Neuronal stem cell (in vitro differentiated cells): ENCODE measurements at regions not wholly inside any gene's neighbourhood (a gene's known extent, or its start where the extent isn't known, plus 50 kb on each side); places are given as distances from the start of the nearest gene placed in this dataset. TPM values are rescaled to one million over a fixed set of nuclear protein-coding genes. Genes with fewer than 3 reads are reported as not detected.

Experiments used
- DNase-seq: peaks from one replicate; pipeline ENCODE4 v3.0.0-alpha.2; 2013; ENCODE audit warnings: low spot score
- H2AFZ ChIP-seq: one replicate; pipeline ENCODE4 v1.6.1; 2013; ENCODE audit warnings: mild to moderate bottlenecking, low read length, inconsistent platforms
- H2AK5ac ChIP-seq: 2 replicates; pipeline ENCODE4 v1.6.1; 2013; ENCODE audit warnings: low read depth, mild to moderate bottlenecking, inconsistent platforms, low read length, moderate library complexity, mixed read lengths
- H2BK120ac ChIP-seq: 2 replicates; pipeline ENCODE4 v1.6.1; 2013; ENCODE audit warnings: low read depth, mild to moderate bottlenecking, inconsistent platforms, low read length, moderate library complexity, mixed read lengths
- H2BK12ac ChIP-seq: one replicate; pipeline ENCODE4 v1.6.1; 2013; ENCODE audit warnings: low read length, inconsistent platforms
- H2BK15ac ChIP-seq: 2 replicates; pipeline ENCODE4 v1.6.1; 2013; ENCODE audit warnings: mild to moderate bottlenecking, low read length, inconsistent platforms, mixed read lengths
- H2BK5ac ChIP-seq: one replicate; pipeline ENCODE4 v1.6.1; 2013; ENCODE audit warnings: inconsistent platforms, mild to moderate bottlenecking, low read length, moderate library complexity
- H3K14ac ChIP-seq: one replicate; pipeline ENCODE4 v1.6.1; 2013; ENCODE audit warnings: low read length, inconsistent platforms
- H3K18ac ChIP-seq: 2 replicates; pipeline ENCODE4 v1.6.1; 2013; ENCODE audit warnings: low read length, inconsistent platforms
- H3K23ac ChIP-seq: 2 replicates; pipeline ENCODE4 v1.6.1; 2013; ENCODE audit warnings: low read depth, mild to moderate bottlenecking, mixed read lengths, low read length, inconsistent platforms; ENCODE audit not compliant: poor library complexity
- H3K27ac ChIP-seq: replicated peaks from 3 replicates; pipeline ENCODE4 v1.5.1; 2013; ENCODE audit warnings: low read length, inconsistent platforms
- H3K27me3 ChIP-seq, 3 experiments: 2 replicates each; pipeline ENCODE4 v1.6.1; 2013; ENCODE audit warnings: low read length in 3 of 3, mild to moderate bottlenecking in 2 of 3, inconsistent platforms in 1 of 3, low read depth in 1 of 3, mixed read lengths in 1 of 3, moderate library complexity in 1 of 3; ENCODE audit not compliant: control insufficient read depth in 3 of 3, insufficient read depth in 3 of 3
- H3K36me3 ChIP-seq, 2 donors: replicated peaks in 1 of 2; 2 replicates each; pipeline ENCODE4 v1.6.1; 2013; ENCODE audit warnings: low read length in 2 of 2; ENCODE audit not compliant: control insufficient read depth in 2 of 2, insufficient read depth in 2 of 2
- H3K4ac ChIP-seq: 2 replicates; pipeline ENCODE4 v1.6.1; 2013; ENCODE audit warnings: inconsistent platforms, mild to moderate bottlenecking, low read length, moderate library complexity
- H3K4me1 ChIP-seq, 2 donors: 1 replicate in 1 of 2; 2 replicates in 1 of 2; pipeline ENCODE4 v1.6.1; 2013; ENCODE audit warnings: low read length in 2 of 2, low read depth in 1 of 2; ENCODE audit not compliant: control insufficient read depth in 2 of 2, insufficient read depth in 1 of 2
- H3K4me2 ChIP-seq: one replicate; pipeline ENCODE4 v1.6.1; 2013; ENCODE audit warnings: mild to moderate bottlenecking, low read length, inconsistent platforms; ENCODE audit not compliant: insufficient read depth, poor library complexity, severe bottlenecking
- H3K4me3 ChIP-seq, 2 donors: 2 replicates each; pipeline ENCODE4 v1.5.1; 2013; ENCODE audit warnings: low read length in 2 of 2, mild to moderate bottlenecking in 2 of 2, inconsistent platforms in 1 of 2, moderate library complexity in 1 of 2
- H3K79me1 ChIP-seq: one replicate; pipeline ENCODE4 v1.6.1; 2013; ENCODE audit warnings: low read depth, mild to moderate bottlenecking, inconsistent platforms, low read length, moderate library complexity
- H3K9ac ChIP-seq: one replicate; pipeline ENCODE4 v1.6.1; 2013; ENCODE audit warnings: mild to moderate bottlenecking, low read depth, low read length, inconsistent platforms; ENCODE audit not compliant: poor library complexity
- H3K9me3 ChIP-seq, 2 donors: replicated peaks in 1 of 2; 2 replicates each; pipeline versions ENCODE3 to v1.6.1; 2013; ENCODE audit warnings: low read length in 2 of 2, mild to moderate bottlenecking in 2 of 2, inconsistent platforms in 1 of 2, low read depth in 1 of 2, mixed read lengths in 1 of 2, moderate library complexity in 1 of 2; ENCODE audit not compliant: control insufficient read depth in 2 of 2, insufficient read depth in 1 of 2
- H4K8ac ChIP-seq: one replicate; pipeline ENCODE4 v1.6.1; 2013; ENCODE audit warnings: low read depth, mild to moderate bottlenecking, inconsistent platforms, low read length, moderate library complexity
- H4K91ac ChIP-seq: one replicate; pipeline ENCODE4 v1.6.1; 2013; ENCODE audit warnings: low read length, low read depth, mild to moderate bottlenecking, inconsistent platforms; ENCODE audit not compliant: poor library complexity
- WGBS, 2 donors: extraction: QIAGEN DNeasy Blood & Tissue Kit; methylation state at CpG; one replicate each; pipeline ENCODE4 v1.1.7; 2013; ENCODE audit warnings: missing lambda C conversion rate in 2 of 2, mixed read lengths in 1 of 2; ENCODE audit not compliant: insufficient read length in 2 of 2, insufficient replicate concordance in 1 of 2; ENCODE audit errors: extremely low coverage in 2 of 2; 5-methylcytosine and 5-hydroxymethylcytosine counted together
- small RNA-seq: library from polyadenylated mRNA; stranded (forward); fragments of <200 nt; extraction: miRNeasy Mini kit (QIAGEN cat#:217004); gene quantifications from one replicate; pipeline ENCODE3, GENCODE V24; 2013; ENCODE audit not compliant: insufficient read depth

DNA sequence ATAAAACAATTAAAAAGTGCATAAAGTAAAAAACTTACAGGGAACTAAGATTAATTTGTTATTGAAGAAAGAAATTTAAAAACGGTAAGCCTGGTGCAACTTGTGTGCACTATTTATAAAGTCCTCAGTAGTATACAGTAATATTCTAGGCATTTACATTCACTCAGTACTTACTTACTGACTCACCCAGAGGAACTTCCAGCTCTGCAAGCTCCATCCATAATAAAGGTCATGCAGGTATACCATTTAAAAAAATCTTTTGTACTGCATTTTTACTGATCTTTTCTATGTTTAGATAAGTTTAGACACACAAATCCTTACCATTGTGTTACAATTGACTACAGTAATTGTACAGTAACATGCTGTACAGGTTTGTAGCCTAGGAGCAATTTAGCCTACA lies 51.5 kb upstream of the NXPH2 start:
- no CpG with 5 or more reads among the region's 1 CpG for WGBS, 2 donors
- H3K23ac ChIP-seq = no peak overlapping the region
- H3K9me3 ChIP-seq = no peaks in the 10 kb centered on the region
- no peak overlapping the region for H3K18ac ChIP-seq
- no peak overlapping the region for H2BK15ac ChIP-seq
- H2AK5ac ChIP-seq = no peak overlapping the region
- H3K9ac ChIP-seq = no peak overlapping the region
- H2AFZ ChIP-seq = no peak overlapping the region
- no peaks in the 10 kb centered on the region for H3K79me1 ChIP-seq
- no peak overlapping the region for H3K27ac ChIP-seq
- no peak overlapping the region for H2BK5ac ChIP-seq
- H3K4me3 ChIP-seq = no peak overlapping the region
- DNase-seq = no peak
- no peak overlapping the region for H4K91ac ChIP-seq
- H4K8ac ChIP-seq = no peak overlapping the region
- no peaks in the 10 kb centered on the region for H3K36me3 ChIP-seq
- H2BK120ac ChIP-seq = no peak overlapping the region
- no peaks in the 10 kb centered on the region for H3K4me1 ChIP-seq
- H3K27me3 ChIP-seq = peaks cover 0 to 3% (median 0%) of the 10 kb centered on the region in 3 experiments
- H3K4me2 ChIP-seq = no peak overlapping the region
- H3K4ac ChIP-seq = no peak overlapping the region
- H2BK12ac ChIP-seq = no peak overlapping the region
- H3K14ac ChIP-seq = no peak overlapping the region

DNA sequence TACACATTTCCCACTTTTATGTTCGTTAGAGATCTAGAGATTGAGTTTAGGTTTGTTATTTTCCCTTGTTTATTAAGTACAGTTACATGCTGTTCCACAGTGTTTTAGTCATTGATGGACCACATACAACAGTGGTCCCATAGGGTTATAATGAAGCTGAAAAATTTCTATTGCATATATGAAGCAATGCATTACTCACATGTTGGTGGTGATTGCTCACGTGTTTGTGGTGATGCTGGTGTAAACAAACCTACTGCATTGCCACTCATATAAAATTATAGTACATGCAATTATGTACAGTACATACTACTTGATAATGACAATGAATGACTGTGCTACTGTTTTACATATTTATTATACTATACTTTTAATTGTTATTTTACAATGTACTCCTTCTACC lies 51.0 kb upstream of the NXPH2 start:
- no peak overlapping the region for H4K91ac ChIP-seq
- no peak overlapping the region for H2BK12ac ChIP-seq
- DNase-seq = no peak
- H2BK15ac ChIP-seq = no peak overlapping the region
- no peaks in the 10 kb centered on the region for H3K9me3 ChIP-seq
- peaks cover 0 to 3% (median 0%) of the 10 kb centered on the region in 3 experiments for H3K27me3 ChIP-seq
- no peak overlapping the region for H2BK5ac ChIP-seq
- H3K9ac ChIP-seq = no peak overlapping the region
- no peaks in the 10 kb centered on the region for H3K4me1 ChIP-seq
- H3K14ac ChIP-seq = no peak overlapping the region
- H4K8ac ChIP-seq = no peak overlapping the region
- H3K4me3 ChIP-seq = no peak overlapping the region
- H2AK5ac ChIP-seq = no peak overlapping the region
- H3K4me2 ChIP-seq = no peak overlapping the region
- no peak overlapping the region for H2BK120ac ChIP-seq
- no peak overlapping the region for H3K18ac ChIP-seq
- no peak overlapping the region for H3K4ac ChIP-seq
- no CpG with 5 or more reads among the region's 2 CpGs for WGBS, 2 donors
- no peaks in the 10 kb centered on the region for H3K36me3 ChIP-seq
- H3K23ac ChIP-seq = no peak overlapping the region
- no peak overlapping the region for H2AFZ ChIP-seq
- H3K27ac ChIP-seq = no peak overlapping the region
- H3K79me1 ChIP-seq = no peaks in the 10 kb centered on the region

DNA sequence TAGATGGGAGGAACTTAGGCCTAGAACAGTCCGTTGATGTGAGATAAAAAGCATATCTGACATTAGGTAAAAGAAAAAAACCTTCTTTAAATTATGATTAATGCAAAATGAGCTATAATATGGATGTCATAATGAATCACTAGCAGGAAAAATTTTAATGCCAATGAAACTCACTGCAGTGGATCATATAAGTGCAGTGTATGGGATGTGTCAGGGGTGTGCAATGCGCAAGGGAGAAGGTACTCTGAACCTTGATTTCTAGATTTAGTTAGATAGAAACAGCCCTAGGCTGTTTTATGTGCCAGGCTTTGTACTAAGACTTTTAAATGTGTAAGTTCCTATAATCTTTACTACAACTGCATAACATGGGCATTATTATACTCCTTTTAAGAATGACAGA lies 50.4 kb upstream of the NXPH2 start:
- Histone ChIP-seq H2BK15ac (no peak overlapping the region), H2BK120ac (no peak overlapping the region), H2BK5ac (no peak overlapping the region), H3K4ac (no peak overlapping the region), H3K4me3 (no peak overlapping the region), H3K9ac (no peak overlapping the region), H3K27me3 (peaks cover 0 to 3% (median 0%) of the 10 kb centered on the region in 3 experiments), H3K36me3 (no peaks in the 10 kb centered on the region), H3K14ac (no peak overlapping the region), H3K18ac (no peak overlapping the region), H3K9me3 (no peaks in the 10 kb centered on the region), H3K4me2 (no peak overlapping the region), H2AFZ (no peak overlapping the region), H3K79me1 (no peaks in the 10 kb centered on the region), H3K23ac (no peak overlapping the region), H3K27ac (no peak overlapping the region), H4K8ac (no peak overlapping the region), H4K91ac (no peak overlapping the region), H2BK12ac (no peak overlapping the region), H2AK5ac (no peak overlapping the region), H3K4me1 (no peaks in the 10 kb centered on the region)
- no CpG with 5 or more reads among the region's 2 CpGs for WGBS, 2 donors
- DNase-seq = no peak

Small RNA genes in the stretch of these regions (small RNA-seq; reads per million reads assigned to genes)
- gene RF00139 = not detected
- gene RN7SKP286 = not detected
